ENCODE measurements at regions not wholly inside any gene's neighbourhood (a gene's known extent, or its start where the extent isn't known, plus 50 kb on each side); places are given as distances from the start of the nearest gene placed in this dataset.
A peak's percentile ranks its signal among the peaks of the same experiment; 100 is the strongest.
"Not testable (repeated sequence)": the region's sequence is repeated elsewhere in the genome, so short reads cannot be mapped to it uniquely, and the experiment has no call there.

DNA sequence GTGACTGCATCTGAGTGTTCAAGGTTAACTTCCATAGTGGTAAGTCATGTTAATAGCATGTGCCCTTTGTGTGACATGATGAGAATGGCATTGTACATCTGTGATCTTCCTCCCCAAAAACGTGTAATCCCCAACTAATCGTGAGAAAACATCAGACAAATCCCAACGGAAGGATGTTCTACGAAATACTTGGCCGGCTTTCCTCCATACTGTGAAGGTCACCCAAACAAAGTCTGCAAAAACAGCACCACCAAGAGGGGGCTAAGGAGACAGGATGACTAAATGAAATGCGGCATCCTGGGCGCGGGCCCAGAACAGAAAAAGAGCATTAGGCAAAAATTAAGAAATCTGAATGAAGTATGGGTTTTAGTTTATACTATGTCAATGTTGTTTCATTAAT lies 81.8 kb downstream of the MED10 start:
- Histone ChIP-seq H3K4me3 (no peak overlapping the region), H3K4me1 (no peaks in the 10 kb centered on the region), H3K27ac (no peak overlapping the region), H3K9me3 (no peaks in the 10 kb centered on the region), H3K36me3 (no peaks in the 10 kb centered on the region), H3K27me3 (no peaks in the 10 kb centered on the region)
- DNase-seq (ENCODE audit: low spot score), result no peak
- TF ChIP-seq, protein P1, sequence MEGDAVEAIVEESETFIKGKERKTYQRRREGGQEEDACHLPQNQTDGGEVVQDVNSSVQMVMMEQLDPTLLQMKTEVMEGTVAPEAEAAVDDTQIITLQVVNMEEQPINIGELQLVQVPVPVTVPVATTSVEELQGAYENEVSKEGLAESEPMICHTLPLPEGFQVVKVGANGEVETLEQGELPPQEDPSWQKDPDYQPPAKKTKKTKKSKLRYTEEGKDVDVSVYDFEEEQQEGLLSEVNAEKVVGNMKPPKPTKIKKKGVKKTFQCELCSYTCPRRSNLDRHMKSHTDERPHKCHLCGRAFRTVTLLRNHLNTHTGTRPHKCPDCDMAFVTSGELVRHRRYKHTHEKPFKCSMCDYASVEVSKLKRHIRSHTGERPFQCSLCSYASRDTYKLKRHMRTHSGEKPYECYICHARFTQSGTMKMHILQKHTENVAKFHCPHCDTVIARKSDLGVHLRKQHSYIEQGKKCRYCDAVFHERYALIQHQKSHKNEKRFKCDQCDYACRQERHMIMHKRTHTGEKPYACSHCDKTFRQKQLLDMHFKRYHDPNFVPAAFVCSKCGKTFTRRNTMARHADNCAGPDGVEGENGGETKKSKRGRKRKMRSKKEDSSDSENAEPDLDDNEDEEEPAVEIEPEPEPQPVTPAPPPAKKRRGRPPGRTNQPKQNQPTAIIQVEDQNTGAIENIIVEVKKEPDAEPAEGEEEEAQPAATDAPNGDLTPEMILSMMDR (IDR thresholded peaks at IDR 0.05), result no peak

DNA sequence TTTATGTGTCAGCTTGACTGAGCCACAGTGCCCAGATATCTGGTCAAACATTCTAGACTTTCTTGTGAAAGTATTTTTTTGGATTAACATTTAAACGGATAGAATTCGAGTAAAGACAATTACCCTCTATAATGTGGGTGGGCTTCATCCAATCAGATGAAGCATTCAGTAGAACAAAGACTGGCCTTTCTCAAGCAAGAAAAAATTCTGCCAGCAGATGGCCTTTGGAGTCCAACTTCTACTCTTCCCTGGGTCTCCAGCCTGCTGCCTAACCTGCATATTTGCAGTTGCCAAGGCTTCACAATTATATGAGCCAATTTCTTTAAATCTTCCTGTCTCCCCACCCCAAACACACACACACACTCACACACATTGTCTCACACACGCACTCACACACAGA lies 86.4 kb downstream of the MED10 start:
- no peak overlapping the region for H3K27ac ChIP-seq
- H3K36me3 ChIP-seq, result no peaks in the 10 kb centered on the region
- no peaks in the 10 kb centered on the region for H3K27me3 ChIP-seq
- no peaks in the 10 kb centered on the region for H3K4me1 ChIP-seq
- no peak overlapping the region for H3K4me3 ChIP-seq
- H3K9me3 ChIP-seq, result no peaks in the 10 kb centered on the region
- no peak for DNase-seq (ENCODE audit: low spot score)
- TF ChIP-seq, protein P1 (IDR thresholded peaks at IDR 0.05), result peak in 1 of 2 donors; percentile 53

DNA sequence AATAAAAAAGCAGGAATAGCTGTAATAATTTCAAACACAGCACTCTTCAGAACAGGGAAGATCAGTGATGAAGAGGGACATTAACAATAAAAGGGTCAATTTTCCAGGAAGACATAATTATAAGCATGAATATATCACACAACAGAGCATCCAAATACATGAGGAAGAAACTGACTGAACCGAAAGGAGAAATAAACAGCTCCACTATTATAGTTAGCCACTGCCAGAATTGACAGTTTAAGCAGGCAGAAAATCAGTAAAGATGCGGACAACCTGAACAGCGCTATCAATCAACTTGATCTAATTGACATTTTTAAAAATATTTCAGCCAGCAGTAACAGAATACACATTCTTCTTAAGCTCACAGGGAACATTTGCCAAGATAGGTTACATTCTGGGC lies 89.1 kb downstream of the MED10 start:
- TF ChIP-seq, protein P1 (IDR thresholded peaks at IDR 0.05), result no peak
- H3K27ac ChIP-seq, result no peak overlapping the region
- no peak for DNase-seq (ENCODE audit: low spot score)
- H3K9me3 ChIP-seq, result no peaks in the 10 kb centered on the region
- no peaks in the 10 kb centered on the region for H3K4me1 ChIP-seq
- no peaks in the 10 kb centered on the region for H3K27me3 ChIP-seq
- no peaks in the 10 kb centered on the region for H3K36me3 ChIP-seq
- no peak overlapping the region for H3K4me3 ChIP-seq

DNA sequence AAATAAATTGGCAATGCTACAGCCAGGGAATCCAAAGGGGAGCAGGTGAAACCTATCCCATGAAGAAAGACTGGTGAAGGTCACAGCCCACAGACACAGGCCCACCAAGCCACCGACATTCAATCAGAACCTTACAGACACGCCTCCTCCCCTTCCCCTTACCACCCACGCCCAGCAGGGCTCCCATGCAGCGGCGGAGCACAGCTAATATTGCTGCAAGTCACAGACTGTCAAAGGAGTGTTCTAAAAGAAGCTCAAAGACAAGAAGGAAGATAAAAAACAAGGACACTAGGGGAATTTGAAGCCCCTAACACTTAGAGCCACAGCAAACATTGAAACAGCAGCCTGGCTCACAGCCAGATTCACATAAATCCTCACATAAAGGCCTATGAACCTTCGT lies 91.2 kb downstream of the MED10 start:
- H3K27me3 ChIP-seq, result no peaks in the 10 kb centered on the region
- no peak overlapping the region for H3K27ac ChIP-seq
- H3K9me3 ChIP-seq, result no peaks in the 10 kb centered on the region
- no peaks in the 10 kb centered on the region for H3K36me3 ChIP-seq
- no peaks in the 10 kb centered on the region for H3K4me1 ChIP-seq
- TF ChIP-seq, protein P1 (IDR thresholded peaks at IDR 0.05), result no peak
- no peak overlapping the region for H3K4me3 ChIP-seq
- no peak for DNase-seq (ENCODE audit: low spot score)

DNA sequence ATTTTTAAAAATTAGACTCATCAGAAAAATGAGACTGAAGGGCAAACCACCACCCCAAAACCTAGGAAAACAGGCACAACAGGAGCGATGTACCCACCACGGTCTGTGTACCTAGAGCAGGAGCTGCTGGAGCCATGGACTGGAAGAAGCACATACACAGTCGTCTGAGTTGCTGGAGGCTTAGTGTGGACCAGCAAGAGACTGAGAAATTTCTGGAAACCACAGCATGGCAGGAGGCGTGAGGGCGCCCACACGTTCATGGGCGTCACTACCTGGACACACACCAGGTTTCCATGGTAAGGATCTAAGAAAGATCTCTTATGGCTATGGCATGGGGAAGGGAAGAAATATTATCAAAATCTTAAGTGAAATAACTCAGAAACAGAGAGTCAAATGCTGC lies 91.9 kb downstream of the MED10 start:
- DNase-seq (ENCODE audit: low spot score), result no peak
- no peaks in the 10 kb centered on the region for H3K4me1 ChIP-seq
- H3K27me3 ChIP-seq, result no peaks in the 10 kb centered on the region
- H3K36me3 ChIP-seq, result no peaks in the 10 kb centered on the region
- TF ChIP-seq, protein P1 (IDR thresholded peaks at IDR 0.05), result no peak
- no peak overlapping the region for H3K4me3 ChIP-seq
- no peak overlapping the region for H3K27ac ChIP-seq
- no peaks in the 10 kb centered on the region for H3K9me3 ChIP-seq

DNA sequence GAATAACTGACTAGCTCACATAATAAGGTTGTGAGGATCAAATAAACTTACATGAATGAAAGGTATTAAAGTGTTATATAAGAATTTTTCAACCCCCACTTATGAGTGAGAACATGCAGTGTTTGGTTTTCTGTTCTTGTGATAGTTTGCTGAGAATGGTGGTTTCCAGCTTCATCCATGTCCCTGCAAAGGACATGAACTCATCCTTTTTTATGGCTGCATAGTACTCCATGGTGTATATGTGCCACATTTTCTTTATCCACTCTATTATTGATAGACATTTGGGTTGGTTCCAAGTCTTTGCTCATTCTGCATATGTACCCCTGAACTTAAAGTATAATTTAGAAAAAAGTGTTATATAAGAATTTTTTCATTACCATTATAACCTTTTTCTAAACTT lies 93.9 kb downstream of the MED10 start:
- H3K27ac ChIP-seq; H3K4me3 ChIP-seq; H3K9me3 ChIP-seq; H3K27me3 ChIP-seq; H3K4me1 ChIP-seq; H3K36me3 ChIP-seq; DNase-seq (ENCODE audit: low spot score): not testable (repeated sequence)

Data from right atrium auricular region (tissue), 2 donors.